Jurkat, Clone E6-1 (cell line): ENCODE measurements at regions not wholly inside any gene's neighbourhood (a gene's known extent, or its start where the extent isn't known, plus 50 kb on each side); places are given as distances from the start of the nearest gene placed in this dataset.
"Not testable (repeated sequence)": the region's sequence is repeated elsewhere in the genome, so short reads cannot be mapped to it uniquely, and the experiment has no call there.

Experiments used
- DNase-seq: peaks from one replicate; pipeline ENCODE4 v3.0.0-alpha.2; 2011; ENCODE audit warnings: low read depth, low spot score
- H3K4me3 ChIP-seq: 2 replicates; pipeline ENCODE4 v1.5.1; 2011; ENCODE audit warnings: mild to moderate bottlenecking, low read length, control low read depth, moderate library complexity

GRCh38 chr3:4245671-4246070, 57.5 kb upstream of the SETMAR start:
- DNase-seq = no peak

DNA sequence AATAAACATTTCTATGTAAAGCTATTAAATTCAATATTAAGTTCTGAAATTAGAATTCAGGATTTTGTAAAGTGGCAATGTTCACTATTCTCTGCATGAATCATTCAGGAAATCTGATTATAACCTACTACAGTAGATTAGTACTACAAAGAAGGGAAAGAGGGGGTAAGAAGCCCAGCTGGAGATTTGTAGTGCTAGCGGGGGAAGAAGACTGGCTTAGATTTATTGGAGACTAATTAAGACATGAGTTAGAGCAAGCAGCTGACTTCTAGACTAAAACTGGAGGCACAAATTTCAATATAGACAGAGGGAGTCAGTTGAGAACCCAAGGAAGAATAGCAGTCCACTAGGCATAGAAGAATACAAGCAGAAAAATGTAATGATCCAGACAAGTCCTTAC, 55.8 kb upstream of the SETMAR start:
- DNase-seq = no peak
- no peak overlapping the region for H3K4me3 ChIP-seq

More at GRCh38 chr3:4245671-4246070, 57.5 kb upstream of the SETMAR start:
- no peak overlapping the region for H3K4me3 ChIP-seq

DNA sequence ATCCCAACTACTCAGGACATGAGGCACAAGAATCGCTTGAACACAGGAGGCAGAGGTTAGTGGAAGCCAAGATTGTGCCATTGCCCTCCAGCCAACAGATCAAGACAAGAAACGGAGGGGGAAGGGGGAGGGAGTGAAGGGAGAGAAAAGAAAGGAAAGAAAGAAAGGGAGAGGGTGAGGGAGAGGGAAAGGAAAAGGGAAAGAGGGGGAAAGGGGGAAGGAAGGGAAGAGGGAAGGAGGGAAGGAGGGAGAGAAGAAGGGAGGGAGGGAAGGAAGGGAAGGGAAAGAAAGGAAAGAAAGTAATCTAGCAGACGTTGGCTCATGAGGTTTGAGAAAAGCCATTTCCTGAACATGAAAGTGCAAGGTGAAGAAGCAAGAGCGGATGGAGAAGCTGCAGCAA, 53.1 kb upstream of the SETMAR start:
- no peak overlapping the region for H3K4me3 ChIP-seq
- no peak for DNase-seq

GRCh38 chr3:4251412-4251811, 51.8 kb upstream of the SETMAR start:
- H3K4me3 ChIP-seq = no peak overlapping the region
- DNase-seq = peak; percentile 66

- H3K4me3 ChIP-seq = not testable (repeated sequence)
Observed at GRCh38 chr3:4253072-4253832, 49.9 kb upstream of the SETMAR start.

More at GRCh38 chr3:4253072-4253832, 49.9 kb upstream of the SETMAR start:
- not testable (repeated sequence) for DNase-seq
